Sciatic nerve (tissue), 2 donors: ENCODE measurements at regions not wholly inside any gene's neighbourhood (a gene's known extent, or its start where the extent isn't known, plus 50 kb on each side); places are given as distances from the start of the nearest gene placed in this dataset.
A peak's percentile ranks its signal among the peaks of the same experiment; 100 is the strongest.

Experiments
- ATAC-seq: fragments of 200-7000 bp; cut with Tn5 transposase; one replicate; pipeline ENCODE4 v1.9.1; 2020; ENCODE audit warnings: mild to moderate bottlenecking, moderate library complexity
- DNase-seq: peaks from one replicate; pipeline ENCODE4 v3.0.0-alpha.2; 2020; ENCODE audit warnings: low spot score
- intact Hi-C: fragments of 100-400 bp; cut with DNase I; formaldehyde crosslinking; loops from one replicate; pipeline ENCODE4 v1.14.2; 2022
- donor health status: DM: no; HTN: no; CAD: no.
- donor health status: DM: no; HTN: no; CAD: no.

- ATAC-seq: no peak
- intact Hi-C loops: no loop called here
Measured at GRCh38 chr2:163541943-163542342, 193.9 kb downstream of the FIGN start.

GRCh38 chr2:163541495-163541894 lies 194.3 kb downstream of the FIGN start:
- DNase-seq (no peak), ATAC-seq (no peak)
- intact Hi-C loops: no loop called here

More at GRCh38 chr2:163541943-163542342, 193.9 kb downstream of the FIGN start:
- no peak for DNase-seq

- ATAC-seq (no peak), DNase-seq (no peak)
- intact Hi-C loops: no loop called here
Measured at GRCh38 chr2:163528640-163529217, 207.1 kb downstream of the FIGN start.

- no peak for DNase-seq
- no peak for ATAC-seq
- intact Hi-C loops: no loop called here
Measured at GRCh38 chr2:163527381-163527780, 208.4 kb downstream of the FIGN start.

- DNase-seq (no peak), ATAC-seq (no peak)
- intact Hi-C loops: no loop called here
Measured at GRCh38 chr2:163518762-163519161, 217.0 kb downstream of the FIGN start.

- intact Hi-C loops: no loop called here
- DNase-seq (no peak), ATAC-seq (no peak)
Measured at GRCh38 chr2:163515836-163516235, 220.0 kb downstream of the FIGN start.

- intact Hi-C loops: no loop called here
- no peak for DNase-seq
- no peak for ATAC-seq
Measured at GRCh38 chr2:163505281-163505680, 230.5 kb downstream of the FIGN start.

- ATAC-seq (no peak), DNase-seq (no peak)
- intact Hi-C loops: no loop called here
Measured at GRCh38 chr2:163493359-163494298, 242.2 kb downstream of the FIGN start.

- intact Hi-C loops: no loop called here
- no peak for DNase-seq
- no peak for ATAC-seq
Measured at GRCh38 chr2:163491850-163492249, 244.0 kb downstream of the FIGN start.

- ATAC-seq (no peak), DNase-seq (no peak)
- intact Hi-C loops: no loop called here
Measured at GRCh38 chr2:163490281-163490680, 245.5 kb downstream of the FIGN start.

GRCh38 chr2:163481515-163481914 lies 254.3 kb downstream of the FIGN start:
- DNase-seq: no peak
- ATAC-seq: no peak
- intact Hi-C loops: no loop called here

- intact Hi-C loops: no loop called here
- no peak for ATAC-seq
- DNase-seq: no peak
Measured at GRCh38 chr2:163479599-163479998, 256.2 kb downstream of the FIGN start.

- ATAC-seq (no peak), DNase-seq (no peak)
- intact Hi-C loops: no loop called here
Measured at GRCh38 chr2:163475815-163476214, 260.0 kb downstream of the FIGN start.

- DNase-seq (no peak), ATAC-seq (no peak)
- intact Hi-C loops: no loop called here
Measured at GRCh38 chr2:163474889-163475288, 260.9 kb downstream of the FIGN start.

- no peak for DNase-seq
- no peak for ATAC-seq
- intact Hi-C loops: no loop called here
Measured at GRCh38 chr2:163474319-163474744, 261.5 kb downstream of the FIGN start.

- ATAC-seq: no peak
- intact Hi-C loops: no loop called here
- no peak for DNase-seq
Measured at GRCh38 chr2:163471947-163472346, 263.9 kb downstream of the FIGN start.

- no peak for ATAC-seq
- DNase-seq: no peak
- intact Hi-C loops: no loop called here
Measured at GRCh38 chr2:163469561-163469962, 266.2 kb downstream of the FIGN start.

- intact Hi-C loops: no loop called here
- DNase-seq (no peak), ATAC-seq (no peak)
Measured at GRCh38 chr2:163467251-163467630, 268.6 kb downstream of the FIGN start.

- intact Hi-C loops: no loop called here
- ATAC-seq (no peak), DNase-seq (no peak)
Measured at GRCh38 chr2:163466331-163467250, 269.2 kb downstream of the FIGN start.

- ATAC-seq: peak; percentile 44
- DNase-seq: no peak
- intact Hi-C loops: no loop called here
Measured at GRCh38 chr2:163465440-163465839, 270.4 kb downstream of the FIGN start.
